Caki2 (cell line): ENCODE measurements at regions not wholly inside any gene's neighbourhood (a gene's known extent, or its start where the extent isn't known, plus 50 kb on each side); places are given as distances from the start of the nearest gene placed in this dataset.
"Not testable (repeated sequence)": the region's sequence is repeated elsewhere in the genome, so short reads cannot be mapped to it uniquely, and the experiment has no call there.

Experiments used
- DNase-seq: peaks from one replicate; pipeline ENCODE4 v3.0.0-alpha.2; 2015; ENCODE audit warnings: low read depth
- in situ Hi-C: cut with HindIII; loops from 2 replicates; pipeline ENCODE4 v1.10.0; 2016; ENCODE audit warnings: low sequenced_read_pairs, low pct_unique_long_range_greater_than_20kb, mixed read lengths

DNA sequence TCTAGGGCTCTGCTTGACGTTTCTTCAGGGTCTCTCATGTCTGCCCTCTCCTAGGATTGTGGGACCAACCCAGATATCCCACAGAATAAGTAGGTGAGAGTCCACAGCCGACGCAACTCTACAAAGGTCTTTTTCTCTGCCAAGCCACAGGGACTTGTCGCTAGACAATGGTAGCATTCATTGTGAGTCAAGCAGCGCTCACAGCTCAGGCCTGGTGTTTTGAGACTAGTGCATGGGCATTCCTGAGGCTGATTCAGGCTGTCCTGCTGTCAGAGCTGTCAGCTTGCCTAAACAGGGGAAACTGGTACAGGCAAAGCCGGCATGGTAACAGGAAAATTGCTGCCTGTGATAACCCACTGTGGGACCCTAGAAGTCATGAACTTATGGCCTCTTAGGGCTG, 610.6 kb upstream of the TSPY4 start:
- in situ Hi-C loops, result no loop called here
- no peak for DNase-seq

DNA sequence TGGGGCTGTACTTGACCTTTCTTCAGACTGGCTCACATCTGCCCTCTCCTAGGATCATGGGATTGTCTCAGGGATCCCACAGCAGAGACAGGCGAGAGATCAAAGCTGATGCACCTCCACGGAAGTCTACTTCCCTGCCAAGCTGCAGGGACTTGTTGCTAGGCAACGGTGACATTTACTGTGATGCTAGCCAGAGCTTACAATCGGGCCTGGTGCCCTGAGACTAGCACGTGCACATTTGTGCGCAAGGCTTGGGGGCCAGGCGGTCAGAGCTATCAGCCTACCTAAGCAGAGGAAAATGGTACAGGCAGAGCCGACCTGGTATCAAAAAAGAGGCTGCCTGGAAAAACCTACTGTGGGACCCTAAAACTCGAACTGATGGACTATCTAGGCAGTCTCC, 607.3 kb upstream of the TSPY4 start:
- in situ Hi-C loops, result no loop called here
- no peak for DNase-seq

DNA sequence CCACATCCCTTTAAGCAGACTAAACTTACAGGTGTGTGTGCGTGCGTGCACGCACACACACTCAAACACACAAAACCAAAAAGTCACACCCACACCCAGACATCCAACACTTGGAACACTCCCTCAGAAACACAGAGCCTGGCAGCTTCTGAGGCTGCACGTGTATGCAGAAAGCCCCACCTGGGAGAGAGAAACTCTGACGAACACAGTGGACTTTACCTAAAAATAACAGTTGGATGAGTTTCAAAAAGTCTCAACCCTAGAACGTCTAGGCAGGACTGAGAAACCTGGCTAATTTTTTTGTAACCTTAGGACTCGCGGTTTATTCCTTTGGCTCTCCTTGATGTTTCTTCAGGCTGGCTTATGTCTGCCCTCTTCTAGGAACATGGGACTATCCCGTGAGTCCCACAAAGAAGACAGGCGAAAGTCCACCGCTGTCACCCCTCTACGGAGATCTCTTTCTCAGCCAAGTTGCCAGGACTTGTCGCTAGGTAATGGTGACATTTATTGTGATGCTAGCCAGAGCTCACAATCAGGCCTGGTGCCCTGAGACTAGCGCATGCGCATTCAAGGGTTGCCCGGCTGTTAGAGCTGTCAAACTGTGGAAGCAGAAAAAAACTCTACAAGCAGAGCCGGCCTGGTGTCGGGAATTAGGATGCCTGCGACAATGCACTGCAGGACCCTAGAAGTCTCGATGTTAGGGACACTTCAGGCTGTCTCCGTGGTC, 595.8 kb upstream of the TSPY4 start:
- in situ Hi-C loops, result no loop called here
- DNase-seq, result no peak

DNA sequence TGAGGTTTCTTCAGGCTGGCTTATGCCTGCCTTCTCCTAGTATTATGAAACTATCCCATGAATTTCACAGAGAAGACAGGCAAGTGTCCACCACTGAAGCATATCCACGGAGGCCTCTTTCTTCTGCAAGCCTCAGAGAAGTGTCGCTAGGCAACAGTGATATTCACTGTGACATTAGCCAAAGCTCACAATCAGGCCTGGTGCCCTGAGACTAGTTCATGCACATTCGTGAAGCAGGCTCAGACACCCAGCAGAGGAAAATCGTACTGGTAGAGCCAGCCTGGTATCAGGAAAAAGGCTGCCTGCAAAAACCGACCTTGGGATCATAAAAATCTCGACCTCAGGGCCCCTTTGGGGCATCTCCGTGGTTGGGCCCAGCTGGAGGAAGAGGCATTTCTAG, 573.1 kb upstream of the TSPY4 start:
- in situ Hi-C loops, result no loop called here
- no peak for DNase-seq

DNA sequence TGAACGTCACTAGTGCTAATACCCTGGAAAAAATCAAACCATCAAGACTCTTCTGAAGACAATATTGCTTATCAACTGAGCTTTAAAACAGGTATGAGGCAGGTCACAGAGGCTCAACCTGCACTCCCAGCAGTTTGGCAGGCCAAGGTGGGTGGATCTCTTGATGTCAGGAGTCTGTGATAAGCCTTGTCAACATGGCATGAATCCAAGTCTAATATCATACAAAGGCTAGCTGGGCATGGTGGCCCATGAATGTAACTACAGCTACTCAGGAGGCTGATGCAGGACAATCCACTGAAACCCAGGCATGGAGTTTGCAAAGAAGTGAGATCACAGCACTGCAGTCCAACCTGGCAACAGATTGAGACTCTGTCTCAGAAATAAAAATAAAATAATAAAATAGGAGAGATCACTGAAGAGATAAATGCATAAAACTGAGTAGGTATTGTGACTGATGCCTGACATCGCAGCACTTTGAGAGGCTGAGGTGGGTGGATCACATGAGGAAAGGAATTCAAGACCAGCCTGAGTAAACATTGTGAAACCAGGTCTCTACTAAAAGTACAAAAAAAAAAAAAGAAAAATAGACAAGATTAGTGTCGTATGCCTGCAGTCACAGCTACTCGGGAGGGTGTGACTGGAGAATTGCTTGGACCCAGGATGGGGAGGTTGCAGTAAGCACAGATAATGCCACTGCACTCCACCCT, 555.9 kb upstream of the TSPY4 start:
- peak; percentile 8 for DNase-seq

DNA sequence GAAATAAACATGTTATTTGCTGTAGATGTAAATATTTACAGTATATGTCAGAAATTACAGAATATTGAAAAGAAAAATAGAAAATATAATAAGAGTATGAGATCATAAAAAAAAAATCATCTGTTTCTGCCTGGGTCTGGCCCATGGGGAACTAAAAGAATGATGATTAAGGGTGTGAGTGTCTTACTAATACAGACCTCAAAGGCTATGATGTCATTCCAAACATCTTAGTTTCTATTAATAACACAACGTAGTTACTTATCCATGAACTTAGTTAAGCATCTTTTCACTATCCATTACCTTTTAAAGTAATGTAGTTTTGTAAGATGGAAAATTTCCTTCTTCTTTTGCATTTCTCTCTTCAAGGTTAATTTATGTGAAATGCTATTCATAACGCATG, 542.7 kb upstream of the TSPY4 start:
- in situ Hi-C loops, result no loop called here
- DNase-seq, result no peak

More for the DNA sequence above, 555.9 kb upstream of the TSPY4 start:
- in situ Hi-C loops, result no loop called here

DNA sequence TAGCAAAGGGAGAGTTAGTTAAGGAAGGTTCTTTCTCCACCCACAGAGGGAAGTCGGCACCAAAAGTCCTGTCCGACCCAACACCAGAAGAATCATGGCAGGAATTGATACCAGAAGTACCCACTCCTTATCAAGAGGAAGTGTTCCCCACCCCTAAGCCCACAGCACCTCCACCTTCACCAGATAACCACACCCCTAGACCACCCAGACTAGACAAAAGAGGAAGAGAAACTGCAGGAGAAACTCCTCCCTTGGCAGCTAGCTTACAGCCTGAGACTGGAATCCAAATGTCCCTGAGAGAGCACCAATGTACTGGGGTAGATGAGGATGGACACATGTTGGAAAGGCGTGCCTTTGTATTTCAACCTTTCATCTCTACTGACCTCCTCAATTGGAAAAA, 532.9 kb upstream of the TSPY4 start:
- no peak for DNase-seq
- in situ Hi-C loops, result no loop called here

DNA sequence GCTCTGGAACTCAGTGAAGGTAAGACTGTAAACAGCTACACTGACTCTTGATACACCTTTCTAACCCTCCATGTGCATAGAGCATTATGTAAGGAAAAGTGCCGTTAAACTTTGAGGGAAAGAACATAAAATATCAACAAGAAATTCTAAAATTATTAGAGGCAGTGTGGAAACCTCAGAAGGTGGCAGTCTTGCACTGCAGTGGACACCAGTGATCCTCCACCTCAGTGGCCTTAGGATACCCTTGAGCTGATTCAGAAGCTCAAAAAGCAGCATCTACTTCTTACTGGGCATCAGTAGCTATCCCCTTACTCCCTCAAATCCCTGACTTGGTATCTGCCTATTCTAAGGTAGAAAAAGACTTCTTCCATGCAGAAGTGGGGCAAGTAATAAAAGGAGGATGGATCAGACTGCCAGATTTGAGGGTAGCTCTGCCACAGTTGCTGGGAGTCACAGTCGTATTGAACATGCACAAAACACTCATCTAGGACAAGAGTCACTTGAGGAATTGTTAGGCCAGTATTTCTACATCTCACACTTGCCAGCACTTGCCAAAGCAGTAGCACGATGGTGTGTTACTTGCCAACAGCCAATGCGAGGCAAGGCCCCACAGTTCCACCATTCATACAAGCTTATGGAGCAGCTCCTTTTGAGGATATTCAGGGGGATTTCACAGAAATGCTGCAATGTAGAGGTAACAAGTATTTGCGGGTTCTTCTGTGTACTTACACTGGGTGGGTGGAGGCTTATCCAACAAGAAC, 529.4 kb upstream of the TSPY4 start:
- in situ Hi-C loops, result no loop called here
- DNase-seq, result no peak

DNA sequence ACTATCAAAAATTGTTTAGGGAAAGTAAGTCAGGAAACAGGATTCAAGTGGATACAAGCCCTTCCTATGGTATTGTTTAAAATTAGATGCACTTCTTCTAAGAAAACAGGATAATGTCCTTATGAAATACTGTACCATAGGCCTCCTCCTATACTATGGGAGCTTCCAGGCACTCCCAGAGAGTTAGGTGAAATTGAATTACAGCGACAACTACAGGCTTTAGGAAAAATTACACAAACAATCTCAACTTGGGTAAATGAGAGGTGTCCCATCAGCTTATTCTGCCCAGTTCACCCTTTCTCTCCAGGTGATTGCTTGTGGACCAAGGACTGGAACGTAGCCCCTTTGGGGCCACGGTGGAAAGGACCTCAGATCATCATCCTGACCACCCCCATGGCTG, 528.7 kb upstream of the TSPY4 start:
- DNase-seq, result no peak
- in situ Hi-C loops, result no loop called here

DNA sequence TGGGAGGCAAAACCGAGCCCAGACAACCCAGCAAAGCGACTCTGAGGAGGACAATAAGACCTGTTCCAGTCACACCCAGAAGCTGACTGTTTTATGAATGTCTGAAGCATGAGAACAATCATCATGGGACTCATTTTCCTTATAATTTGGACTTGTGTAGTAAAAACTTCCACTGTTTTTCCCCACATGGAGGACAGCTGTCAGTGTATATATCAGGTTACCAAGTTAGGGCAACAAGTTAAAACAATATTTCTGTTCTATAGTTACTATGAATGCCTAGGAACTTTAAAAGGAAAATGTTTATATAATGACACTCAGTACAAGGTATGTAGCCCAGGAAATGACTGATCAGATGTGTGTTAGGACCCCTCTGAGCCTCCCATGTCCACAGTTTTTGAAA, 528.2 kb upstream of the TSPY4 start:
- no peak for DNase-seq
- in situ Hi-C loops, result no loop called here

DNA sequence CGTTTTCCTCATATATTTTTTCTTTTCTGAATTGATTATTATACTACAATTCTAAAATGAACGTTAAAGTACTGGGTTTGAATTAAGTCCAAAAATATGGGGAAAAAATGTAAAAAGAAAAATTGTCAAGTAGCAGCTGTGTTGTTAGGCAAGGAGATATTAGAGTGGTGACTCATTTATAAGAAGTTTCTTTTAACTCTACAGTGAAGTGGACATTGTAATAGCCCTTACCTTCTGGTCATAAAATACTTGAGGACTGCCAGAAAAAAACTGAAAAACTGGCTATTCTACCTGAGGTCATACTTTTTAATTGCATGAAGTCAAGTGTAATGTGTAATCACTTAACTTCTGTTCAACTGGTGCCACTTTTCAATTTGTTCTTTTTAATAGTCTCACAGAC, 523.1 kb upstream of the TSPY4 start:
- in situ Hi-C loops, result no loop called here
- DNase-seq, result no peak

DNA sequence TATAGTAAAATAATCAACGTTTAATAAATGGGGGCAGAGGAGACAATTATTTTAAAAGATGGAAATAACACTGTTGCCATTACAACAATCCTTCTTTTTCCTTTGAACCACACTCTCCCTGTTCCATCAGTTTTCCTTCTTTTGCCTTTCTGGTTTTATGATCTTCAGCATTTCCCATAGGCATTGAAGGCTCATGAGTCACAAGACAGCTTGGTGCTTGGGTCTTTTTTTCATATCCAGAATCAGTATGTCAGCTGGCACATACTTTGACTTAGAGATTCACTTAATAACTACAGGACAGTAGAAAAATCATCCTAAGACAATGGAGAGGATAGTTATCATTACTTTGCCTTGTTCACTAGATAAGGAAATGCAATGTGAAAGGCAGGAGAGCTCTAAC, 521.6 kb upstream of the TSPY4 start:
- in situ Hi-C loops, result no loop called here
- DNase-seq, result no peak

DNA sequence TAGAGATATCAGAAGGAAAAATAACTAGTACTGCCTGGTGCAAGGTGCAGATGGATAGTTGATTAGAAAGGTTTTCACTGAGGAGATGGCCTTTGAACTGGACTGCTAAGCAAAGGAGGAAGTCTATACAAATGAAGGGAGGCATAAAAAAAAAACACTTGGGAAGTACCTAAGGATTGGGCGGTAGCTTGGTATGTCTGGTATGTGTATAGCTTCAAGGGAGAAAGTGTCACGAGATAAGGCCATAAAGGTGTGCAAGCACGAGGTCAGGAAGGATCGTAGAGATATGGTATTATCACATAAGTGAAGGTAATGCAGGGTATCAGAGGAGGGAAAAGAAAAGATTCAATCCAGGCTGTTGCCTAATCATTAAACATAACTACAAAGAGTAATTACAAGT, 517.2 kb upstream of the TSPY4 start:
- in situ Hi-C loops, result no loop called here

DNA sequence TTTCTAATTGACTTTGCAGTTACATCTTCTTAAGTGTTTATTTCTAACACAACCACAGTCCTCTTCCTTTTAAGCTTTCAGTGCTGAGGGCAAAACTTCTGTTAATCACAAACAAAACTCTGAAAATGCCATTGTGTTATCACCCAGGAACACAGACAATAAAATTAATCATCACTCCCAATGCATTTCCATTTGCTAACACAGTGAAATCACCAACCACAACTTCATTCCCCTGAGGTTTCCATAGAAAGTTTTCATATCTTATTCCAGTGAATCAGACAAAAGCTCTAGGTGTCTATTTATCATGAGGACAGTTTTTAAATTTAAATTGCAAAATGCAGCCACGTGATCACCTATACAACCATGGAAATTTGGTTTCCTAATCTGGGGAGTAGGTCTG, 516.2 kb upstream of the TSPY4 start:
- DNase-seq, result no peak
- in situ Hi-C loops, result no loop called here

More for the DNA sequence above, 517.2 kb upstream of the TSPY4 start:
- no peak for DNase-seq

DNA sequence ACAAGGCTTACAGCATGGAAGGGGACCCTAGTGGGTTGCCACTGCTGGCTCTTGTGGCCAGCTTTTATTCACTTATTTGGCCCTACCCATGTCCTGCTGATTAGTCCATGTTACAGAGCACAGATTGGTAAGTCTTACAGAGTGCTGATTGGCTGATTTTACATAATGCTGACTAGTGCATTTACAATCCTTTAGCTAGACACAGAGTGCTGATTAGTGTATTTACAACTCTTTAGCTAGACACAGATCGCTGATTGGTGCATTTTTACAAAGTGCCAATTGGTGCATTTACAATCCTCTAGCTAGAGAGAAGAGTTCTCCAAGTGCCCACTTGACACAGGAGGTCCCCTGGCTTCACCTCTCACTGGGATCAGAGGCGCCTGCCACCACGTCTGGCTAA, 485.0 kb upstream of the TSPY4 start:
- in situ Hi-C loops, result no loop called here
- DNase-seq, result no peak

DNA sequence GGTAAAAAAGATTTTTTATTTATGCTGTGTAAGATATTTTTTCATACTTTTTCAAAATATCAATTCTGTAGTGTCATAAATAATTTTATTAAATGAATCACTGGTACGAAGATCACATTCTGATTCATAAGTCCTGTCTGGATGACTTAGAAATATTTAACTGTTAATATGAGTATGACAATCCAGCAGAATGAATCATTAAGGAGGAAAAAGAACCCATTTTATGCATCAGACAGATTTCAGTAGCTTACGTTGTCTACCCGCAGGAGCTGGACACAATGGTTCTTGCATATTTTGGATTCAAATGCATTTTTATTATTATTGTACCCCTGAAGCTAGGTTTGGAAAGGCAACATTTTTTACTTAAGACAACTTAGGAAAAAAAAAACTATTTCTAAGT, 448.9 kb upstream of the TSPY4 start:
- no peak for DNase-seq
- in situ Hi-C loops, result no loop called here

DNA sequence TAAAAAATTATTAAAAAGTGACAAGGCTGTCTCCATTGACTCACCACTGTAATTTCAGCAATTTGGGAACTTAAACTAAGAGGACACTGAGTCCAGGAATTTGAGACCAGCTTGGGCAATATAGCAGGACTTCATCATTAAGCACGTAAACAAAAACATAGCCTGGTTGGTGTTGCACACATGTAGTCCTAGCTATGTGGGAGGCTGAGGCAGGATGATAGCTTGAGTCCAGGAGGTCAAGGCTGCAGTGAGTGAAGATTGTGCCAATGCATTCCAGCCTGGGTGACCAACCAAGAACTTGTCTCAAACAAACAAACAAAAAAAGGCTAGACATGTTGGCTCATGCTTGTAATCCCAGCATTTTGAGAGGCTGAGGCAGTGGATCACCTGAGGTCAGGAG, 439.4 kb upstream of the TSPY4 start:
- DNase-seq, result no peak
- in situ Hi-C loops, result no loop called here

DNA sequence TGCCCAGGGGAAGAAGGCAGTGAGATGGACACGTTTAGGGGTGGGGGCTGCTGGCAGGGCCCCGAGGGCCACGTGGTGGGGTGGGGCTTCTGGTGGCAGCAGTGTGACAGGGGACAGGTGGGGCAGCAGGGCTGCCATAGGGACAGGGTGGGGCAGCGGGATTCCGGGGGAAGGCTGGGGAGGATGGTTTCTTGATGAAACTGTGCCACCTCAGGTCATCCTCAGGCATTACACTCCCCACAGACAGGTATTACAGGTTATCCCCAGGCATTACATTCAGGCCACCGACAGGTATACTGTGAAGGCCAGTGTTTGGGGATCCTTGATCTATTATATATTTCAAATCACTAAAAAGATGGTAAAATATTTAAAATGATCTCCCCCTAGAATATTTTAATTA, 432.1 kb upstream of the TSPY4 start:
- in situ Hi-C loops, result no loop called here

DNA sequence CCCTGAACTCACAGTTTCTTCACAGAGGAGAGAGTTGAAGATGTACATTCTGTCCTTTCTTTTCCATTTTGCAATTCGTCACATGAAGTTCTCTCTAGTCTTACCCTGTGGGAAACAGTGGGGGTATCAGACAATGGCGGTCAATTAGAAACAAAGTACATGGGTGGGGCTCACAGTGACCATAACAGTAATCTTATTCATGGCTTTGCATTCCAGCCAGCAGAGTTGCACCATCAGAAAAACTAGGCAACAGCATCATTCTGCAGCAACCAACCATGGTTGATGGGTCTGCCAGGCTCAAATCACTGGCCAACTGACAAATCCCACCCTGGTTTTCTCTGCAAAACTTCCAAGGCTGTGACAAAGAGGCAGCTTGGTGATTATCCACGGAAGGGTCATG, 414.7 kb upstream of the TSPY4 start:
- in situ Hi-C loops, DNase-seq: not testable (repeated sequence)

More for the DNA sequence above, 432.1 kb upstream of the TSPY4 start:
- no peak for DNase-seq
